HG03108 (cell line): ENCODE measurements at regions not wholly inside any gene's neighbourhood (a gene's known extent, or its start where the extent isn't known, plus 50 kb on each side); places are given as distances from the start of the nearest gene placed in this dataset.
A peak's percentile ranks its signal among the peaks of the same experiment; 100 is the strongest.

Experiments
- ATAC-seq: cut with Tn5 transposase; IDR thresholded peaks from one replicate; pipeline ENCODE4 v1.9.1; 2021; ENCODE audit warnings: moderate library complexity; ENCODE audit not compliant: unreplicated experiment

GRCh38 chr12:87689196-87689595 lies 340.0 kb downstream of the C12orf50 start:
- ATAC-seq: no peak

- no peak for ATAC-seq
Measured at GRCh38 chr12:87687362-87687761, 341.8 kb downstream of the C12orf50 start.

DNA sequence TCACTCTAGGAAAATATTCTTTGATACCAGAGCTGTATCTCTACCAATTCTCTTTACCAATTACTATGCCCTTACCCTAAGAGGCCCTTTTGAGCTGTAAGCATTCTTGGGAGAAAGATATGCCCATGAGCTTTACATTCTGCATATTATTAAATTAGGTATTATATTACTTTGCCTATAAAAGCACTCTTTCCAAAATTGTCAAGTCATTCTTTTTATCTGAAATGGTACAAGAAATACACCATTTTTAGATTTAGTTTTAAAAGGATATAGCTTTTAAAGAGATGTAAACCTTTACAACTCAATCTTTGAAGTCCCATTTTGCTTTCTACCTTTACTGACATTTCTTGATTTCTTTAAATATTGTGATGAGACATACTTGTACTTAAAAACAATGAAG lies 343.5 kb downstream of the C12orf50 start:
- no peak for ATAC-seq

DNA sequence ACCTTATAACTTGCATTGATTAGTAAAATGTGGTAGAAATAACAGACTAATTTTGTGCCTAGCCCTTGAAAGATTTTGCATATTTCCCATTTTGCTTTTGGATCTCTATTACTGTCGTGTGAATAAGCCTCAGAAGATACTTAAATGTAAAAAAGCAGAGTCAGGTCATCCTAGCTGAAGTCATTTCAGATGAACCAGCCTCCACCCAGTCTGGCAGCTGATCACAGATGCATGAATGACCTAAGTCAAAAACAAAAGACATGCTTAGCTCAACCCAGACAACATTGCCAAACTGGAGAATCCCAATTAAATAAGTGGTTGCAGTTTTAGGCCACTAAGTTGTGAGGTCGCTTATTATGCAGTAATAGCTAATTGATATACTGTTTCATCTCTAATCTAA lies 349.9 kb downstream of the C12orf50 start:
- ATAC-seq: no peak

GRCh38 chr12:87678453-87678852 lies 350.7 kb downstream of the C12orf50 start:
- ATAC-seq: no peak

- ATAC-seq: no peak
Measured at GRCh38 chr12:87676731-87677130, 352.5 kb downstream of the C12orf50 start.

GRCh38 chr12:87671757-87672156 lies 357.4 kb downstream of the C12orf50 start:
- no peak for ATAC-seq

DNA sequence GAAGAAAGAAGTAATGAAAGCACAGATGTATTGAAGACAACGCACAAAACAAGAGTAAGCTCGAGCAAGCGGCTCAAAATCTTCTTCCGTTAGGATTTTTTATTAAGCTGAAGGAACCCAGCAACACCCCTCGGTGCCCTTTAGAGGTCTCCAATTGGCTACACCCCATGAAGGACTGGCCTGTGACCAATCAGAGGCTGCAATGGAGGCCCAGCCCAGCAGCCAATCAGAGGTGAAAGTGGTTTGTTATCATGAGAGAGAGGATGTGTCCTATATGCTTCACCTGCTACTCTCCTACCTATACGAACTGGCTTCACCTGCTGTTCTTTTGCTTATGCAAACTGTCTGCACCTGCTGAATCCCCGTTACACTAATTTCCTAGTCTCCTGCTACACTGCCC lies 358.8 kb downstream of the C12orf50 start:
- ATAC-seq: no peak

GRCh38 chr12:87667378-87667777 lies 361.8 kb downstream of the C12orf50 start:
- ATAC-seq: no peak

GRCh38 chr12:87661786-87662377 lies 367.3 kb downstream of the C12orf50 start:
- ATAC-seq: peak; percentile 71

- ATAC-seq: no peak
Measured at GRCh38 chr12:87660987-87661774, 368.0 kb downstream of the C12orf50 start.

- ATAC-seq: no peak
Measured at GRCh38 chr12:87660291-87660690, 368.9 kb downstream of the C12orf50 start.

- no peak for ATAC-seq
Measured at GRCh38 chr12:87656311-87656710, 372.9 kb downstream of the C12orf50 start.

DNA sequence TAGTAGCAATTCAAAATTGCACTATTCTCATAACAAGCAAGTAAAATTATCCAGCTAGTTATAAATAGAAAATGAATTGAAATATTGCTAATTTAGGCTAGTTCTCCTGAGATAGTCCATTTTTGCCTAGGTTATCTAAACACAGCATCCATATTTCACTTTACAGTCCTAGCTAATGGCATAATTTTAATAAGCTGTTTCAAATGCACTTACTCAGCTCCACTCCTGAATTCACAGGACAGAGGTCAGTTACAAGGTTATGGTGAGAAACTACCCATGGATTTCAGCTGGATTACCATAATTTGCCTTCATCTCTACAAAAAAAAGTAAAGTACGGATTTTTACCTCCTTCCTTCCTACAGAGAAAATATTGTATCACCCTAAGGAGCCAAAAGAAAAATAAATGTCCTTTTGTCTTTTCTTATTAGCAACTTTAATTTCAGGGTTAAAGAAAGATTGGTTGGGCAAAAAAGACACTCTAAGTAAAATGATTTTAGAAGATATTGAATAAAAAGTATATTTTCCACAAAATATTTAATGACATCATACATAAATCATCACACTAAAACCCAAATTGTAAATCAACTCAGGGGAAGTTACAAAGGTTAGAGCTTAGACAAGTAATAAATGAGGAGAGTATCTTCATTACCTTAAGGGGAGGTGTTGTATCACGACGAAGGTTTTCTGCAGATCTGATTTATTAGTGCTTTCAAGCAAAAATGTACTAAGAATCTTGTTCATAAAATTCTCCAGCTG lies 377.4 kb downstream of the C12orf50 start:
- no peak for ATAC-seq

GRCh38 chr12:87642245-87642644 lies 387.0 kb downstream of the C12orf50 start:
- ATAC-seq: no peak

GRCh38 chr12:87618199-87618598 lies 411.0 kb downstream of the C12orf50 start:
- no peak for ATAC-seq

- no peak for ATAC-seq
Measured at GRCh38 chr12:87612996-87613395, 416.2 kb downstream of the C12orf50 start.

DNA sequence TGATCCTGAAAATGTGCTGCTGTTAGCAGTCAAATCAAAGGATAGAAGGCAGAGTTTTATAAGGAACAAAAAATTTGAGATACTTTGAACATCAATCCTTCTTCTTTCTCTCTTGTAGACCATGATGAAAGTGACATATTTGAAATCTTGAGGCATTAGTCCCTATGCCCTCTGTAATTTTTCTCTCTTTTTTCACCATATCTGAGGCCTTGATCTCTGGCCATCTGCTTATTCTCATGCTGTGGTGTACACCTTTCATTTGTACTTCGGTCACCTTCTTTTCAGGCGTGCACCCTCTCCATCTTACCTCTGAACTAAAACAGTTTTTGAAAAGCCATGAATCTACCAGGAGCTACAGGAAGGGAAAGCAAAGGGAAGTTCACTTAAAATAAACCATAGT lies 420.9 kb downstream of the C12orf50 start:
- ATAC-seq: no peak

GRCh38 chr12:87603727-87604126 lies 425.5 kb downstream of the C12orf50 start:
- no peak for ATAC-seq

DNA sequence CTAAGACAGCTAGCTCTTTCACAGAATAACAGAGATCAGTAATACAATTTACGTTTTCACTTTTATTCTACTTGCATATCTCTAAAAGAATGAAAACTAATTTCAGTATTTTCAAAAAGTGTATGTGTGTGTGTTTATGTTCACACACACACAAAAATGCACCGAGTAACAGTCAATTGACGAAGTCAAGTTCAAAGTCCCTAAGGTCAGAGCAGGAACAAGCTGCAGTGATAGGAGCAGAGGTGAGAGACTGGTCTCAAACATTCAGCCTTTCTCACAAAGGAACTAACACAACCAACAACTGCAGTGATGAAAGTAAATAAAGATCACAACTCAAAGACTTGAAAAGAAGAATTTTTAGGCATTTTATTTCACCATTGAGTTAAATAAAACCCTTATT lies 429.7 kb downstream of the C12orf50 start:
- no peak for ATAC-seq

GRCh38 chr12:87597114-87597513 lies 432.1 kb downstream of the C12orf50 start:
- no peak for ATAC-seq

DNA sequence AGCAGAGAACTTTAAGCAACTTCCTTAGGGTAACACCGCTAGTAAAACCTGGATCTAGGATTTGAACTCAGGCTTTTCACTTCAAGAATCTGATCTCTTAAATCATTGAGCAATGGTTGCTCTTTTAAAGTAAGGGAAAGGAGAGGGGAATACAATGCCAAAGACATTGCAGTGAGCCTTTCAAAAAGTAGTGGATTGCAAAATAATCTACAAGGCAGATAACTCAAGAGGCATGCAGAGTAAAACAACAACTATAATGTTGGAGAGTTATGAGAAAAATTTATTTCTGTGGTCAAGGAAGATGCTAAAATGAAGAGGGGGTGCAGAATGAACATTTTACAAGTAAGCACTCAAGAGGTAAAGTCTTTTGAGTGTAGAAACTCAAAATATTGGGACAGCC lies 432.6 kb downstream of the C12orf50 start:
- ATAC-seq: no peak
